ENCODE measurements at regions not wholly inside any gene's neighbourhood (a gene's known extent, or its start where the extent isn't known, plus 50 kb on each side); places are given as distances from the start of the nearest gene placed in this dataset.

- Histone ChIP-seq H3K4me3 (no peak overlapping the region), H3K9me3 (no peaks in the 10 kb centered on the region), H3K27ac (no peak overlapping the region), H3K27me3 (peaks cover 0 to 5% (median 0%) of the 10 kb centered on the region in 4 donors), H3K4me1 (no peaks in the 10 kb centered on the region), H3K36me3 (no peaks in the 10 kb centered on the region)
- ATAC-seq = no peak
- no peak for DNase-seq
- no peak for TF ChIP-seq CTCF (IDR thresholded peaks at IDR 0.05)
- intact Hi-C loops (cut with DNase I) = no loop called here
- FAIRE-seq = no peak
- 63 to 70% methylated on average over 1 of the region's 1 CpG for WGBS, 2 donors
Measured at GRCh38 chr5:15203376-15203775, 296.6 kb upstream of the FBXL7 start.

- ATAC-seq = no peak
- Histone ChIP-seq H3K4me3 (no peak overlapping the region), H3K4me1 (no peaks in the 10 kb centered on the region), H3K9me3 (no peaks in the 10 kb centered on the region), H3K27ac (no peak overlapping the region), H3K36me3 (no peaks in the 10 kb centered on the region), H3K27me3 (no peaks in the 10 kb centered on the region)
- no peak for FAIRE-seq
- no peak for DNase-seq
- no peak for TF ChIP-seq CTCF (IDR thresholded peaks at IDR 0.05)
- 38 to 54% methylated on average over 2 of the region's 2 CpGs for WGBS, 2 donors
- intact Hi-C loops (cut with DNase I) = no loop called here
Measured at GRCh38 chr5:15191012-15191411, 309.0 kb upstream of the FBXL7 start.

- H3K4me1 ChIP-seq = no peaks in the 10 kb centered on the region
- WGBS, 2 donors = 36 to 42% methylated on average over 1 of the region's 1 CpG
- DNase-seq = no peak
- no peaks in the 10 kb centered on the region for H3K9me3 ChIP-seq
- H3K27me3 ChIP-seq = no peaks in the 10 kb centered on the region
- no peak overlapping the region for H3K4me3 ChIP-seq
- no peak overlapping the region for H3K27ac ChIP-seq
- FAIRE-seq = no peak
- intact Hi-C loops (cut with DNase I) = no loop called here
- TF ChIP-seq CTCF (IDR thresholded peaks at IDR 0.05) = no peak
- ATAC-seq = no peak
- no peaks in the 10 kb centered on the region for H3K36me3 ChIP-seq
Measured at GRCh38 chr5:15183520-15183919, 311.9 kb upstream of the ANKH start.

GRCh38 chr5:15170173-15170572, 298.6 kb upstream of the ANKH start:
- Histone ChIP-seq H3K4me1 (no peaks in the 10 kb centered on the region), H3K27me3 (no peaks in the 10 kb centered on the region), H3K4me3 (no peak overlapping the region), H3K27ac (no peak overlapping the region), H3K36me3 (no peaks in the 10 kb centered on the region), H3K9me3 (no peaks in the 10 kb centered on the region)
- FAIRE-seq = no peak
- intact Hi-C loops (cut with DNase I) = no loop called here
- no peak for DNase-seq
- no peak for TF ChIP-seq CTCF (IDR thresholded peaks at IDR 0.05)
- no peak for ATAC-seq
- 54 to 69% methylated on average over 1 of the region's 1 CpG for WGBS, 2 donors

GRCh38 chr5:15168358-15168757, 296.8 kb upstream of the ANKH start:
- WGBS, 2 donors = 60 to 74% methylated on average over 2 of the region's 2 CpGs
- no peaks in the 10 kb centered on the region for H3K36me3 ChIP-seq
- H3K27me3 ChIP-seq = no peaks in the 10 kb centered on the region
- no peak overlapping the region for H3K27ac ChIP-seq
- no peak for ATAC-seq
- no peaks in the 10 kb centered on the region for H3K9me3 ChIP-seq
- no peak for TF ChIP-seq CTCF (IDR thresholded peaks at IDR 0.05)
- no peak overlapping the region for H3K4me3 ChIP-seq
- FAIRE-seq = no peak
- H3K4me1 ChIP-seq = no peaks in the 10 kb centered on the region
- no peak for DNase-seq
- intact Hi-C loops (cut with DNase I) = no loop called here
